Amygdala (tissue), 56 donors: ENCODE measurements at regions not wholly inside any gene's neighbourhood (a gene's known extent, or its start where the extent isn't known, plus 50 kb on each side); places are given as distances from the start of the nearest gene placed in this dataset.

Experiments used
- DNase-seq, 56 donors: peaks; one replicate each; lab custom pipeline; 2025; lab: John Stamatoyannopoulos, UW

DNA sequence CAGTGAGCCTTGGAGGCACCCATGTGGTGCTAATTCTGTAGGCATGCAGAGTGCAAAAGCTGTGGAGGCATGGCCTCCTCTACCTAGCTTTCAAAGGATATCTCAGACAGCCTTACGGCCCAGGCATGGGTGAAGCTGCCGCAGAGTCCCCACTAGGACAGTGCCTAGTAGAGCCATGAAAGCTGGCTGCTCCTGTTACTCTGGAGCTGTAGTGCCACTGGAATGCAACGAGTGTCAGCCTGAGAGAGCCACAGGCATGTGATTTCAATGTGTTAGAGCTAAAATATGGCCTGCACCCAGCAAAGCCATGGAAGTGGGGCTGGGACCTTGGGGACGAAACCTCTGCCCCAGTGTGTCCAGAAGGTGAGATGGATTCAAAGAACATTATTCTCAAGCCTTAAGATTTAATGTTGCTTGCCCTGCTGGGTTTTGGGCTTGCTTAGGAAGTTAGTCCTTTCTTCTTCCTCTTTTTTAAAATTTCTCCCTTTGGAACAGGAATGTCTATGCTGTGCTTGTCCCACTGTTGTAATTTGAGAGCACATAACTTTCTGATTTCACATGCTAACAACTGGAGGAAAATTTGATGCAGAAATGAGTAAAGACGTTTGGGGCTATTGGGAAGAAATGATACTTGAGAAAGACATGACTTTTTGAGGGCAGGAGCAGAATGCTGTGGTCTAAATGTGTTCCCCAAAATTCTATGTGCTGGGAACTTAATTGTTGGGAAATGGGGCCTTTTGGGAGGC lies 298.4 kb downstream of the PSAT1 start:
- DNase-seq: no peak

DNA sequence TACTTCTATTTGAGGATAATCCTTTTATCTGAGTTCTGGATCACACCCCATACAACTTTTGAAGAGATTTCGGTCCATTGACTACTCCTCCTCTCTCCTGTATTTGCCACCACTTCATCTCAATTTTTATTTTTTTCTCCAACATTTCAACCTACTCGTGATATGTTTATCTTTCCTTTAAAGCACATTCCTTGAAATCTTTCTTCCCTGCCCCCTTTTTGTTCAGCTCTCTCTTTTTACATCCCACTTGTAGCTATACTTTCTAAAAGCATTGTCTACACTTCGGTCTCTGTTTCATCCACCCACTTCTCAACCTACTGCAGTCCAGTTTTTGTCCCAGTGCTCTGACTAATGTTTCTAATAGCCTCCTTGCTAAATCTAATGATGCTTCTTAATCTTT lies 299.4 kb downstream of the PSAT1 start:
- DNase-seq: no peak

- DNase-seq: no peak
These were observed 301.2 kb downstream of the PSAT1 start for GRCh38 chr9:78598120-78598519.

DNA sequence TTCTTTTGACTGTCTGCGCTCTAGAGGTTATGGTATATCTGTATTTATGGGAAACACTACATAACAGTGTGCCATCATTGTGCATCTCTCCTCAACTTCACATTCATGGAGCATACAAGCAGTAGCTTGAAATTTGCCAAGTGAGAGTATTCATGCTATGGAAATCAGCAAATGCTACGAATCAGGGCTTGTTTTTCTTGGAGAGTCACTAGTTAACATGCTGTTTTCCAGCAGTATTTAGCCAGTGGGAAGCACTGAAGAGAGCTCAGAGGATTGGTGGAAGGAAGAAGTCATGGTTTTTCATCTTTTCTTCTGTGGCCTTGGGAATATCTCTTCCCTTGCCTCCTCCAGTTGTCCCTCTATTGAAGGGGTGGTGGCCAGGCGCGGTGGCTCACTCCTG lies 303.0 kb downstream of the PSAT1 start:
- DNase-seq: no peak

- DNase-seq: peak in 9 of 56 donors; percentile 1 to 56 (median 6)
These were observed 305.1 kb downstream of the PSAT1 start for GRCh38 chr9:78601957-78602565.

DNA sequence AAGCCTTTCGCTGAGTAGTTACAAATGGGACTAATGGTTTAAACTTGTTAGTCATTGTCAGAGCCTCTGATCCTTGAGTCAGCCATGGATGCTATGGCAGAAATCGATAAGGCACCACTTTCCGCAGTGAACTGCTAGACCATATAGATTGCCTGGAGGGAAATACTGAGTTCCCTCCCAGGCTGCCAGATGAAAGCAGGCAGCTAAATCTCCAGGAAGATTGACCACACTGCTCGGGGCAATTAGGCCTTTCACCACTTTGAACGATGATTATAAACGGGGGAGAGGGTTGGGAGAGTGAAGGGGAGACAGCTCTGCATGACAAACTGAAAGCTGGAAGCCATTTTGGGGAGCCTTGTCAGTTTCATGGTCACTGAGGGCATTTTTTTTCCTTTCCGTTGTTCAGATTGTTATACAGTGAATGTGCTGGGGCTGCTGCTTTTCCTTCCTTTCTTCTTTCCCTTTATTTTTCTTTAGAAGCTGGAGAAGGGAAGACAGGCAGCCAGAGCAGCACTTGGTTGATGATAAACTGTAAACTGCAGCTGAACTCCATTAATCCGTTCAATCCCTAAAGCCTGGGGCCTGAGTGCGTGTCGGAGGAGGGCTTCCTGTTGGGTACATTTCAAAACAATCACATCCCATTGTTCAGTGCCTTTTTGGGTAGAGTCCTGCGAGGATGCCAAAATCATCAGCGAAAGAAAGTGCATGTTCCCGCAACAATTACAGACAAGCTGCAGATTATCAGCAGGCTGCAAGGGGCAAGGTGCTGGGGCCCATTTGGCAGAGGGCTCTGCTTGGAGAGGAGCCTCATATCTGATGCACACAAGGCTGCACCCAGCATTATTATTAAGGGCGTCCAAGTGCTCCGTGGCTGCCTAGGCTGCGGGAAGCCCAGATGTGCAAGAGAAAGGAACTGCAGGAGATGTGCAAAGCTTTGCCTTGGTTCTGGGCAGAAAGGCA lies 308.4 kb downstream of the PSAT1 start:
- peak in 1 of 56 donors; percentile 1 for DNase-seq

DNA sequence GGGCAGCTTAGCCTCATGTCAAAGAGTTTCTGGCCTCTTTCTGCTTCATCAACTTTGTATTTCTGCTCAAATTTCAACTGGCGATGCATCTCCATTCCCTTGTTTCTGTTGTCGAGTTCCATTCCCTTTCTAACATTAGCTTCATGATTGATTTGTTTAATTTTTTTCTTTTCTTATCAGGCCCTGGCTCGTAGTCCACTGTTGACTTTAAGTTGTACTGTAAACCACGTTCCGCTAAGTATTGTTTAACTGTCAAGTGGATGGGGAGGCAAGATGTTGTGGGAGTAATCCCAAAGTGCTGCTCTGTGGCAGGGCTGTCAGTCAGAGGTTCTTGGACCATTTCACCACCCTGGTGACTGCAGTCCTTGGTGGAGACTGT lies 309.1 kb downstream of the PSAT1 start:
- no peak for DNase-seq

DNA sequence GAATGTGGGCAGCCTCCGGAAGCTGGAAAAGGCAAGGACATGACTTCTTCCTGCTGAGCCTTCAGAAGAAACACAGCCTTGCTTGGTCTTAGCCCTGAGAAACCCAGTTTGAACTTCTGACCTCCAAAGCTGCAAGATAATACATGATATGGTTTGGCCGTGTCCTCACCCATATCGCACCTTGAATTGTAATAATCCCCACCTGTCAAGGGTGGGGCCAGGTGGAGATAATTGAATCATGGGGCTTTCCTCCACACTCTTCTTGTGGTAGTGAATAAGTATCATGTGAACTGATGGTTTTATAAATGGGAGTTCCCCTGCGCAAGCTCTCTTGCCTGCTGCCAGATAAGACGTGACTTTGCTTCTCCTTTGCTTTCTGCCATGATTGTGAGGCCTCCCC lies 310.9 kb downstream of the PSAT1 start:
- no peak for DNase-seq

- DNase-seq: no peak
These were observed 312.5 kb downstream of the PSAT1 start for GRCh38 chr9:78609450-78609849.

GRCh38 chr9:78612091-78612490 lies 315.2 kb downstream of the PSAT1 start:
- DNase-seq: no peak

- no peak for DNase-seq
These were observed 316.1 kb downstream of the PSAT1 start for GRCh38 chr9:78613006-78613405.

GRCh38 chr9:78614892-78615291 lies 318.0 kb downstream of the PSAT1 start:
- DNase-seq: no peak

GRCh38 chr9:78615372-78615771 lies 318.4 kb downstream of the PSAT1 start:
- DNase-seq: no peak

- no peak for DNase-seq
These were observed 321.8 kb downstream of the PSAT1 start for GRCh38 chr9:78618735-78619134.

DNA sequence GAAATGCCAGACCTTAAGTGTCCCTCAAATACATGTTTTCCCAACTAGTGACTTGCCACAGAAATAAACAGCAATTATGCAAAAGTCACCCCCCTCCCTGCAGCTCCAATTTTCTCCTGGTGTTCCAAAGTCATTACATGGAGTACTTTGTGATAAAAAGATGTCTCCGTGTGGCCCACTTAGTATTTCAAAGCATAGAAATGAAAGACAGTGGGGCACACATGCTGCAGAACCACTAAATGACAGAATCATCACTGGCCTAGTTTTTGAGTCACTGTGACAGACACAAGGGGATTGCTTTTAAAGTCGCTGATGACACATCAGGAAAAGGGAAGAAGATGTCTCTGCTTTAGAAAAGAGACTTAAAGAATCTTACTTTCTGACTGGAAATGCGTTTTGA lies 323.4 kb downstream of the PSAT1 start:
- no peak for DNase-seq

GRCh38 chr9:78620764-78621163 lies 323.8 kb downstream of the PSAT1 start:
- no peak for DNase-seq

GRCh38 chr9:78622126-78622525 lies 325.2 kb downstream of the PSAT1 start:
- DNase-seq: no peak

DNA sequence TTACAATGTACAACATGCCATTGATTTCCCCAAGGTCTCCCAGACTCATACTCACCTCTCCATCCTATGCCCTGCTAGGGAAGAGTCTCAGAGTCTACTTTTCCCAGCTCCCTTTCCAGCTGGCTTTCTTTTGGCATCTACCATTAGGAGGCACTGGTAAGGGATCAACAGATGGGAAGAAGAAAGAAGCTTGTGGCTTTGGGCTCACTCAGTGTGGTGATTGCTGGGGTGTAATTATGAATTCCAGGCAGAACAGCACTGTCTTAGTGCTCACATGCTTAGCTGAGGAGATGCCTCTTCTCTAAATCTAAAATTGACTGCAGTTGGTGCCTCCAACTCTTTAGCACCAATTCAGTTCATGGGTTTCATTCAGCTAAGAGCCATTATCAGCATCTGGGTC lies 330.0 kb downstream of the PSAT1 start:
- DNase-seq: no peak

GRCh38 chr9:78630966-78631365 lies 334.0 kb downstream of the PSAT1 start:
- DNase-seq: no peak

GRCh38 chr9:78640728-78641127 lies 343.8 kb downstream of the PSAT1 start:
- DNase-seq: no peak

DNA sequence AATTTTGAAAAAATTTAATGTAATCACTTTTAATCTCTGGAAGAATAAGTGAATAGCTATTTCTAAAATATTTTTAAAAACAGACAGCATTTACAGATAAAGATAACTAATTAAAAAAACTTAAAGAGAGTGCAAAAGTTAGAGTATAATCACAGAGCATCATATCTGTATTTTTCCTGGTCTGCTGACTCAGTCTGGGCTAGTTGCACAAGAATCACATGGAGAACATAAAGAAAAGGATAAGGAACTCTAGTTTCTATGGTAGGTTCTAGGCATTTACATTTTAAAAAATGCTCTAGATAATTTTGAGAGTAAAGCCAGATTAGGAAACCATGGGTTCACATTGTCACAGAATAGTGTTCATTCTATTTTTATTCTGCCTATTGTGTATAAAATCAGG lies 347.4 kb downstream of the PSAT1 start:
- no peak for DNase-seq
